Stimulated activated CD4-positive, alpha-beta T cell treated with anti-CD3 and anti-CD28 coated beads, Interleukin-15, amount 100 ng/mL, for 1 hour (primary cell): ENCODE measurements at regions not wholly inside any gene's neighbourhood (a gene's known extent, or its start where the extent isn't known, plus 50 kb on each side); places are given as distances from the start of the nearest gene placed in this dataset.

ENCODE experiments used
- DNase-seq, 2 donors: peaks; one replicate each; pipeline ENCODE4 v3.0.0-alpha.2; 2020; ENCODE audit warnings: low read depth in 1 of 2, low spot score in 1 of 2

DNA sequence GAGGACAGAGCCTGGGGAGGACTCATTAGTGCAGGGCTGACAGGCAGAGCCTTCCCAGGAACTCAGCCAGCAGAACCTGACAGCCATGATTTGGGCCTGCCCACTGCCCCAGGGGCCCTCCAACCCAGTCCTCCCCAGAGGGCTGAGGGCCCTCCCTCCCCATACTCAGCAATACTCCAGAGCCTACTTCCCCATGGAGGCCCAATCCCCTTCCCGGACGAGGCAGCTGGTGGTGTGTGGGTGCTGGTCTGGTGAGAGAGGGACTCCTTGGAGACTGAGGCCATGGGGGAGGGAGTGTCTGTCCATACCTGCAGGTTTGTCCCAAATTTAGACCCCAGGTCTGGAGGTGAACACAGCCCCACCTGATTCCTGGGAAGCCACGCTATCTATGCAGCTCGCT, 120.9 kb upstream of the MLN start:
- no peak for DNase-seq

GRCh38 chr6:33923857-33924514, 120.2 kb upstream of the MLN start:
- no peak for DNase-seq

GRCh38 chr6:33921745-33922144, 117.9 kb upstream of the MLN start:
- DNase-seq, result no peak

DNA sequence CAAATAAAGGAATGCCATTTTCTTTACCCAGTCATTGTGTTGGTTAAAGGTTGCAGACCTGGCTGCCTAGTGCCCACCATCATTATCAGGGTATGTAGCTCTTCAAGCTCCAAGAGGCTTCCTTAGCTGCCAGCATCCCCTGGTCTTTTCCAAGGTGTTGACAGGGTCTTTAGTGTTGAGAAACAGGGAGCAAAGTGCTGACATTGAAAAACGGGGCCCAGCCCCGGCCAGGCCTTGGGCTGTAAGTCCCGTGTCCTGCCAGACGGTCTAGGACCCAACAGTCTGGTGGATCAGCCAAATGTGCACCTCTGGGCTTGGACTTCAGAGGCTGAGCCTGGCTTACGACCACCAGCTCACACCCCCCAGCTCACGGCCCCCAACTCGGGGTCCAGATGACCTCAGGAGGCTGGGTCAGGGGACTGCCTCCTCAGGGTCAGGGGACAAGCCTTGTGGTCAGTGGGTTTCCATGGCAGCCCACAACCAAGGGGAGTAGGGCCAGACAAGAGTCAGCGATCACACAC, 114.4 kb upstream of the MLN start:
- no peak for DNase-seq

DNA sequence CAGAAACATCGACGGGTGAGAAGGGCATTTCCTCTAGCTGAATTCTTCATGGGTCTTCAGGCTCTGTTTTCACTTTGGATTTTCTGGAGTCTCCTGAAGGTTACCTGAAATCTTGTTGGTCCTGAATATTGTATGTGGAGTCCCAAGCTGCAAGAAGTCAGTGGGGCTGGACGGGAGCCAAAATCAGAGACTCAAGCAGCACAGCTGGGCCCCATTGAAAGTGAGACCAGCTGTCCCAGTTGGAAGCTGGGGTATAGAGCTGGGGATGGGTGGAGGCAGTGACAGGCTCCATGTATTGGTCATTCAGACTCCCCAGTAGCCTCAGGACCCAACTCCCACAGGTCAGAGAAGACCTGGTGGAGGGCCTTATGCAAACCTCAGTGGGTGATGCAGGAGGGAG, 111.3 kb upstream of the MLN start:
- DNase-seq, result no peak

GRCh38 chr6:33914645-33915044, 110.8 kb upstream of the MLN start:
- DNase-seq, result peak in 1 of 2 donors; percentile 10

GRCh38 chr6:33912195-33912594, 108.4 kb upstream of the MLN start:
- DNase-seq, result no peak

DNA sequence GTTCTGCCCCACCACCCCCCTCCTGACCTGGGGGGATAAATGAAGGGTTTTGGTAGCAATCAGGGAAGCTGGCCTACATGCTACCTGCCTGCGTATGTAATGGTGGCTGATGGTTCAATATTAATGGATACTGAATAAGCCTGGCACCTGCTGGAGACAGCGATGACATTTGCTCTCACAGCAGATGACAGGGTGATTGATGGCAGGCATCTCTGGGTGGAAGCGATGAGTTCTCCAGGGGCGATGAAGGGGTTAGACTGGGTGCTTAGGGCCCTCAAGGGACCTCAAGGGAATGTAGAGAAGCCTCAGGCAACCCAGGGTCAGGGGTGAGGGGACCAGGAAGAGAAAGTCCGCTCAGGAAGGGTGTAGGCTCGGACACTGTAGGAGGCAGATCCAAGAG, 107.7 kb upstream of the MLN start:
- no peak for DNase-seq

- DNase-seq, result no peak
These were observed 106.8 kb upstream of the MLN start for GRCh38 chr6:33910594-33910993.

DNA sequence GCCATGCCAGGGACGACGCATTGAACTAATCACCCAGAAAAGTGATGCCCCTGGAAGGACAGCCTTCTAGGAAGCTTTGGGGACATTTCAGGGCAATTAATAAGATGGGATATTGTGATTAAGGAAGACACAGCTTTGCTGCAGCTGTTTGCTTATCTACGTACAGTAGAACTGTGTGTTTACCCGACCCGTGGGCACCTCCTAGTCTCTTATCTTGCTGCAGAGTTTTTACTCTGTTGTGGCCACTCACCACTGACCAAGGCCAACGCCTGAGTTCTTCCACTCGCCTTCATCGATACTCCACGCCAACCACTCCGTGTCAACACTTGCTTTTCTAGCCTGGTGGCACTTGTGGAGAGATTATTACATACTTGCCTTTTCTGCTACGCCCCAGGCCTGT, 105.9 kb upstream of the MLN start:
- no peak for DNase-seq

DNA sequence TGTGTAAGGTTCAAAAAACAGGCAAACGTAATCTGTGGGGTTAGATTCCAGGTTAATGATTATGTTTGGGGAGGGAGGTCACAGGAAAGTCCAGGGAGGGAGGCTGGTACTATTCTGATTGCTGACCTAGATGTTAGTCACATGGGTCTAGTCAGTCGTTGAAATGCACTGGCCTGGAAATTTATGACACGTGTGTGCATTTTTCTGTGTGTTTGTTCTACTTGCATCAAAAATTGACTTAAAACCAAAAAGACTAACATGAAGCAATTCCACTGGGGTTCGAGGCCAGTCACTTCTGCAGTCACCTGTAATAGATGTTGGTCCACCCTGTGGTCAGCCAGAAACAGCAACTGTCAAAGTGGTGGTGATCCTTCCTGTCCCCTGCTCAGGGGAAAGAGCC, 104.2 kb upstream of the MLN start:
- DNase-seq, result no peak

- DNase-seq, result no peak
These were observed 103.4 kb upstream of the MLN start for GRCh38 chr6:33907227-33907626.

DNA sequence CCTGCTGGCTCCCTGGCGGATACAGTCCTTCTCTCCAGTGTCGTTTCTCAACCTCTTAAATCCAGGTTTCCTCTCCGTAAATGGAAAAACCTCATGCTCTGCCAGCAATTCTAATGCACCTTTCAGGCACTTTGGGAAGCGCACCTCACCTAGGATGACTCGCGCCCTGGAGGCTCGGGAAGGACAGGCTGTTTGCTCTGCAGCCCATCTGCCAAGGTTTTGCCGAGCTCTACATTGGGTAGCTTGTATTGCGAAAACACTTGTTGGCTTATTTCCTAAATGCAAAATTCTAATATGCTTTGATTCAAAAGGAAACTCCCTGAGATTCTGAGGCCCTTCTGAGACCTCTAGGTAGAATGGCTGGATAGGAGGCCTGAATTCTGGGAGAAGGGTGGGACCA, 102.6 kb upstream of the MLN start:
- no peak for DNase-seq

DNA sequence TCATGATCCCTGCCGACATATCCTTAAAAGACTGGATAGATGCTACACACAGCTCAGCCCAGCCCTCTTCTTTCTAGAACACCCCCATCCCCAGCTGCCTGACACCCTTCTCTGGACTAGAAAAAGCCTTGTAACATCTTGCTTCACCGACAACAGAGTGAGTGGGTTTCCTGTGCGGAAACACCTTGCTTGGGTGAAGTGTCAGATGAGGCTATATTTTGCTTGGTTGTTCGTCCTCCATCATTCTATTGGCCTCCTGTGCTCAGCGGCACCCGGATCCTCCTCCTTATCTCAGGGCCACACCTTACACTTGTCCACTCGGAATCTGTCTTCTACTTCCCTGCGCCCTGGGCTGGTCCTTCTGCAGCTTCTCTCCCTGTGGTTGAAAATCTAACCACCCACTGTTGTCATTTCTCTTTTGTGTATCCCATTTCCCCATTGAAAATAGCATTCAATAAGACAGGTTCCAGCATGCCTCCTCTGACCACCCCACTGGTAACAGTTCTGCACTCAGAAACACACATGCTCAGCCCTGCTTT, 101.3 kb upstream of the MLN start:
- DNase-seq, result peak in 1 of 2 donors; percentile 16

- DNase-seq, result no peak
These were observed 100.9 kb upstream of the MLN start for GRCh38 chr6:33904747-33905065.

DNA sequence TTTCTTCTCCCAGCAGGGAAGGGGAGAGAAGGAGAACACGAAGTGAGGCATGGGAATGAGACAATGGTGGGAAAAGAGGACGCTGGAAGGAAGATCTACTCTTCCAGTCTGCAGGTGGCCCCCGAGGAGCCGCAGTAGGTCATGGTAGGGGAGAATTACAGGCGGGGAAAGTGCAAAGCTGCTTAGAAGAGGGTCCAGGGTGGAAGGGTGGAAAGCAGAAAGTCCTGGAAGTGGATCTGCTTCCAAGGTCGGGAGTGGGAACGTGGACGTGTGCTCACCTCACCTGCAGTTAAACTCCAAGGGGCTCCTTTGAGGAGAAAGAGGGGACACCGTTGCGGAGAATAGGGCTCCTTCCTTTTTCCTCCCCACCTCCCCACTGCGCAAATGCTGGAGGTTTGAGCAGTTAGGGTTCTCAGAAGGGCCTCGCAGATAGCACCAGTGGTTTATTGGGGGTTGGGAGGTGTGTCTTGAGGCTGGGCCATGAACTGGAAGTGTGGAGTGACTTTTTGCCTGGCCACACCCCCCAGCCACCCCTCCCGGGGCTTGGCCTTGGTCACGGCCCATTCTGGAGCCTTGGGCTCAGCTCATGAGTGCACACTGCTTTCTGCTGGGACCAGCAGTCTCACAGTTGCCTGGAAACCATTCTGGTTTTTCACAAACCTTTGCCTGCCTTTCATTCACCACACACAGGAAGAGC, 100.4 kb upstream of the MLN start:
- peak; percentile 8 to 45 for DNase-seq

GRCh38 chr6:33903579-33903978, 99.8 kb upstream of the MLN start:
- DNase-seq, result no peak

GRCh38 chr6:33902457-33902853, 98.7 kb upstream of the MLN start:
- no peak for DNase-seq

GRCh38 chr6:33901822-33902456, 98.1 kb upstream of the MLN start:
- no peak for DNase-seq

DNA sequence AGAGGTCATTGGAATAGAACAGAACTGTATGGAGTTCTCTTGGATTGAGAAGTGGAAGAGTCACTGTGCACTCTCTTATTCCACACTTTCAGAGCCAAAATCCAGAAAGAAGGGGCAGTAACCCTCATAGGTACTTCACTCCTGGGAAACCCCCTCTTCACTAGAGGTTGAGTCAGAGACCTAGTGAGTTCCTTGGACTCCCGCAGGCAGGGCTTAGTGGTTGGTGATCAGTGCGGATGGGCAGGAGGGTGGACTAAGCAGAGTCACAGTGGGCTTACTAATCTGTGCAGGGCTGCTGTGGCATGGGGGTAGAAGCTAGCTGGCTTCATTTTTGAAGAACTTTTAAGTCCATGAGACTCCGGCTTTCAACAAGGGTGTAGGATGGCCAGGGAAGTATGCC, 95.0 kb upstream of the MLN start:
- DNase-seq, result no peak

DNA sequence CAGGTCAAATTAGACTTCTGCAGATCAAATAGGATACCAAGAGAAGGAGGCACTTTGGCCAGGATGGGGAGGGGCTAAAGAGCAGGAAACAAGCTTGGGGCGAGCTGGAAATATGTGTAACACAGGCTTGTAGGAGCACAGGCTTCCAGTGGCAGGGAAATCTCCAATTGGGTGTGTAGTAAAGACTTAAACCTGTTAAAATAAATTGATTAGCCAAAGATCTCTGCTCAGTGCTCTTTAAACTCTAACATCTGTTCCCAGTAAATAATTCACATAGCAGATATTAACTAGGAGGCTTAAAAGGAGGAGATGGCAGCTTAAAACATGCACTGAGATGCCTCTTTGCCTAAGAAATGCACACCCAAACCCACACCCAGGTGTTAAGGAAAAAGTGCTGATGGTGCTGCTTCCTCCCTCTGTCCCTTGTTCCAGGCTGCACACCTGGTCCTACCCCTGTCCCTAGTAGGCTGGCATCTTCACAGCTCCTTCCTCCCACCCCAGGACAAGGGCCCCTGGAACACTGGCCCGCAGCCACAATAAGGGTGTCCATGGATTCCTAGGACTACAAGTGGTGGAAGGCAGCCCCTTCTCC, 93.5 kb upstream of the MLN start:
- DNase-seq, result no peak
